Umbilical cord (tissue), 1 donor: ENCODE measurements at regions not wholly inside any gene's neighbourhood (a gene's known extent, or its start where the extent isn't known, plus 50 kb on each side); places are given as distances from the start of the nearest gene placed in this dataset.
"Not testable (repeated sequence)": the region's sequence is repeated elsewhere in the genome, so short reads cannot be mapped to it uniquely, and the experiment has no call there.

Source experiments
- DNase-seq: peaks from one replicate; pipeline ENCODE4 v3.0.0-alpha.2; 2015; ENCODE audit warnings: low spot score

DNA sequence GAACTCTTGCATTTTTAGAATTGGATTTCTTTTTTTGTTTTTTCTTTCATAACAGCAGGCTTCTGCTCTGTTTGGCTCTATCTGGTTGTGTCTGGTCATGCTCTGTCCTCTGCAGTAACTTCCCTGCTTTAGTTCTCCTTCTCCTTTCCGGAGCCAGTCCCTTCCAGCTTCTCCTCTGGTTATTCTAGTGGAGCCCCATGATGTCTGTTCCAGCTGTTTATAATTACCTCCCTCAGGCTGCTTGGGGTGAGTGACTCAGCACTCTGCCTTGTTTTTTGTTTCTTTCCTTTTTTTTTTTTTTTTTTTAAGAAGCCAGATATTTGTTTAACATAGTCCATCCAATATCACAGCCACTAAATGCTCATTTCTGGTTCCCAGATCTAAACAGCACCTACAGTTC lies 409.6 kb downstream of the MAFB start:
- peak; percentile 62 for DNase-seq

GRCh38 chr20:40278673-40279072 lies 410.4 kb downstream of the MAFB start:
- DNase-seq: no peak

- no peak for DNase-seq
Observed at GRCh38 chr20:40276301-40276700, 412.7 kb downstream of the MAFB start.

- no peak for DNase-seq
Observed at GRCh38 chr20:40275738-40276137, 413.3 kb downstream of the MAFB start.

- DNase-seq: no peak
Observed at GRCh38 chr20:40274912-40275533, 414.0 kb downstream of the MAFB start.

DNA sequence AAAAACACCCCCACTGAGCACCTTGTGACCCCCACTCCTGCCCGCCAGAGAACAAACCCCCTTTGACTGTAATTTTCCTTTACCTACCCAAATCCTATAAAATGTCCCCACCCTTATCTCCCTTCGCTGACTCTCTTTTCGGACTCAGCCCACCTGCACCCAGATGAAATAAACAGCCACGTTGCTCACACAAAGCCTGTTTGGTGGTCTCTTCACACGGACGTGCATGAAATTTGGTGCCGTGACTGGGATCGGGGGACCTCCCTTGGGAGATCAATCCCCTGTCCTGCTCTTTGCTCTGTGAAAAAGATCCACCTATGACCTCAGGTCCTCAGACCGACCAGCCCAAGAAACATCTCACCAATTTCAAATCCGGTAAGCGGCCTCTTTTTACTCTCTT lies 419.8 kb downstream of the MAFB start:
- not testable (repeated sequence) for DNase-seq

DNA sequence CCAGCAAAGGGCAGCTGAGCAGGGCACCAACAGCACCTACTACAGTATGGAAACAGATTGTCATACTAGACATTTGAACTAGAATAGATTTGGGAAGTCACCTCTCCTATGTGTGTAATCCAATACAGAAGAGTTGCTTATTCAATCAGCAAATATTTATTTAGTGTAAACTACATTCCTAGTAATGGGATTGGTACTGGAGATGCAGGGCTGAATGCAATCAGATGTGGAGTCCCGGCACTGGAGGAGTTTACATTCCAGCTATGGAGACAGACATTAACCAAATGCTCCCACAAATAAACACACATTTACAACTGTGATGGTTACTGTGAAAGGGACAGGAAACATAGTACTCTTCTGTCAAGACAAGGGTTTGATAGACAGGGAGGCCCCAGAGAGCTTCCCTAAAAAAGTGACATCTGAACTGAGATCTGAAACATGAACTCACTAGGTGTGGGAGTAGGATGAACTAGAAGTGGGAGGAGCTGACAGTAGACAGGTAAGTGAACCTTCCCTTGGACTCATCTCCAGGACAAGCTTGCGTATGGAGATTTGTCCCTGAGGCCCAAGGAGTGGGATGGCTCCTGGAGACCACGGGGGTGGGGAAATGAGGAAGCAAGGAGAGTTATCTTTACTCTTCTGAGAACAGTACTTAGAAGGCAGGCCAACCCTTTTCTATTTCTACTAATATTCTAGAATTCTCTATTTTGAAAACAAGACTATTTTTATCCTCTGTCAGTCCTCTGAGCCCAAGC lies 420.5 kb downstream of the MAFB start:
- DNase-seq: no peak

- peak; percentile 56 for DNase-seq
Observed at GRCh38 chr20:40265825-40266533, 423.1 kb downstream of the MAFB start.

DNA sequence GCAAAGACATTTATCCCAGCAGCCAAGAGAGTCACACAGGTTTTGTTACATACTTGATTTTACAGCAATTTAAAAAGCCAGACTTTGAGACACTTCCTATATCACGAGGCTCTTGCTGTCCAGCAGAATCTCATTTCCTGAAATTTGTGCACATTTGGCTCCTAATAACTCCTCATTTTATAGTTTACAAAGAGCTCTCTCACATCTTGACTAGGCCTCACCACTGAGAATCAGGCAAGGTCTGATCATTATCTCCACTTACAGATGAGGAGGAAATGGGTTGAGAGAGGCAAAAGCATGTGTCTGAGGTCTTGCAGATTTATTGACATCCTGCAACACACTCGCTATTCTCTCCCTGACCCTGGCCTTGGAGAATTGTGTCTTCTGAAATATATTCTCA lies 426.8 kb downstream of the MAFB start:
- no peak for DNase-seq

- no peak for DNase-seq
Observed at GRCh38 chr20:40258931-40259330, 430.1 kb downstream of the MAFB start.

GRCh38 chr20:40257763-40258162 lies 431.3 kb downstream of the MAFB start:
- DNase-seq: no peak

- DNase-seq: no peak
Observed at GRCh38 chr20:40255365-40255764, 433.7 kb downstream of the MAFB start.

DNA sequence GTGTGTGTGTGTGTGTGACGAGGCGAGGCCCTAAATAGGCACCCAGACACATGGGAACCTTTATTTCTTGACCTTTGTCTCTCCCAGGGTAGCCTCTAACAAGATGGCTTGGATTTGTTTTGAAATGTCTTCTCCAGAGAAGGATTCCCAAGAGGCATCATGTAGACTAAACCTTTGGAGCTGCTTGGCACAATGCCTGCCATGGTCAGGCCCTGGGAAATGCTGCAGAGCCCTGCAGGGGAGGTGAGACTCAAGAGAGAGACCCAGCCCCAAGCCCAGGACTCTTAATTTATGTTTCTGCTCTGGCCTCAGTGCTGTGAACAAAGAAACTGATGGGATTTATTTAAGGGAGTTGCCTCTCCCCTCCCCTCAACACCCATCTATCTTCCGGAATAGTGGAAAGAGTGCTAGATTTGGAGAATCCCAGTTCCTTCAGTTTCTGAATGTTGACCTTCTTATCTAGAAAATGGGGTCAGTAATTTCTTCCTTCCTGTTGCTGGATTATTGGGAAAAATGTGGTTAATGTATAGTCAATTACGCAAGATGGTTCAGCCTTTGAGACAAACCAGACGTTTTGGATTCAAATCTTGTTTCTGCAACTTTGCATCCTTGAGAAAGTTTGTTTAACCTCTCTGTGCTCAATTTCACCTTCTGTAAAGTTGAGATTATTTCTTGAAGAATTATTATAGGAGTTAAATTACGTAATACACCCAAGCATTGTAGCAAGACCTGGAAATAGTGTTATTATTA lies 434.8 kb downstream of the MAFB start:
- no peak for DNase-seq

GRCh38 chr20:40251284-40251932 lies 437.6 kb downstream of the MAFB start:
- no peak for DNase-seq

DNA sequence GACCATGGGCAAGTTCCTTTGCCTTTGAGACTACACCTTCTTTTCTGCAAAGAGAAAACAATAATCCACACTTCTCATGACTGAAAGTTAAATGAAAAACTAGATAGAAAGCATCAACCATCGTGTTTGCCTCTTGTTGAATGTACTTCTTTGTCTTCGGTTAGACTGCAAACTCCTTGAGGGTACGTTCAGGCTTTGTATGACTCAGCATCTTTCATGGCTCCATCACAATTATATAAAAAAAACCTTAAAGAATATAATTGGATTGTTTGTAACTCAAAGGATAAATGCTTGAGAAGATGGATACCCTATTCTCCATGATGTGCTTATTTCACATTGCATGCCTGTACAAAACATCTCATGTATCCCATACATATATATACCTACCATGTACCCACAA lies 439.2 kb downstream of the MAFB start:
- DNase-seq: no peak

- DNase-seq: no peak
Observed at GRCh38 chr20:40245829-40246228, 443.2 kb downstream of the MAFB start.

- no peak for DNase-seq
Observed at GRCh38 chr20:40244286-40244685, 444.8 kb downstream of the MAFB start.

DNA sequence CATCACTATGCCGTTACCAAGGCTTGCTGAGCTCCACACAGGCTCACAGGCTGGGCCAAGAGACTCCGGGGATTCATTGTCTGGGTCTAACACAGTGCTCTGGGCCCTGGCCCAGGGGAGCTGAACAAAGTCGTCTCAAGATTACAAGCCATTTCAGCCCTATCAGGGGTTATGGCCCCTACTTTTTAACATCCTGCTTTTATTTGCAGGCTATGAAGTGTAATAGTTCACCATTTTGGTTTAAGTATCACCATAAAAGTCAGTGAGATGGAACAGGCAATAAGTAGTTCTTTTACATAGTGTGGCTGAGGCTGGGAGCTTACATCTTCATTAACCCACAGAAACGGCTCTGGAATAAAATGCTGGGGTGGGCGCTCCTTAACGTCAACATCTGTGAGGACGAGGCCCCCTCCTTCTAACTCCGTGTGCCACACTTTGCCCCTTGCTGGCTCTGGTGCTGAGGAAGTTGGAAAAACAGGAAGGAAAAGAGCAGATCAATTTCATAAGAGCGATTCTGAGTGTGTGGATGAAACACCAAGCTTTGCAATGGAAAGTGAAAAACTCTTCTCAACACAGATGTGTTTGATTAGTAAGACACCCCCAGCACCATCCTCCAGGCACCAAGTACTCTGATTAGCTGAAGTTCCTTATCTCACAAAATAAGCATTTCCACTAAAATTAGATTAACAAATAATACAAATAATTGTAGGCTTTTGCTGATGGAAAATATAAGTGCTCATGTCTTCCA lies 447.3 kb downstream of the MAFB start:
- no peak for DNase-seq

DNA sequence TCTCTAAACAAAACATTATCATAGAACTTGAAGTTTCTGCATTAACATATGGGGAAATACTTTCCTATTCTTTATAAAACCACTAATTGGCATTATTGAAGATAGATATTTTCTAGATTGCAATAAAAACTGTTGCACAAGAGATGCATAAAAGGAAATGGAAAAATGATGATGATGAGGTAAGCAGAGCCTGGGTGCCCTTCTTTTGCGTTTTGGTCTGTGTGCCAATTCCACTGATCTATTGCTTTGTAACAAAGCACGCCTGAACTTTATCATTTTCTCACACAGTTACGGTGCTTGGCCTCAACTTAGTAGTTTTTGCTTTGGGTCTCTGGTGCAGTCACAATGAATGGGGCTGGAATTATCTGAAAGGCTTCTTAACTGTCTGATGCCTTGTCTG lies 450.5 kb downstream of the MAFB start:
- no peak for DNase-seq

DNA sequence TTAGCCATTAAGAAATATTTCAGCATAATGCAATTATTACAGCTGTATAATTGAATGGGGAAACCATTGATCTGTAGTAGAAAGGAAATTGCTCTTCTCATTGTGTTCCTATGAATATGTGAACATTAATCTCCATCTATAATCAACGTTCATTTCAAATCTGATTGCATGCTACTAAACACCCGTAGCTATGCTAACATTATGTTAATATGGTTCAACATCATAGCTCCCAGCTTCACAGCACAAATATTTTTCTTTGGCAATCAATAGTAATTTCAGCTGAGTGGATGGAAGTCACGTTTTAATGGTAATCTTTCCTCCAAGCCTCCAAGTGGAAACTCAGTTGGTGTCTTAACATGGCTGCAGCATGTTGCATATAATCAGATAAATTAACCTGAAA lies 454.4 kb downstream of the MAFB start:
- no peak for DNase-seq

DNA sequence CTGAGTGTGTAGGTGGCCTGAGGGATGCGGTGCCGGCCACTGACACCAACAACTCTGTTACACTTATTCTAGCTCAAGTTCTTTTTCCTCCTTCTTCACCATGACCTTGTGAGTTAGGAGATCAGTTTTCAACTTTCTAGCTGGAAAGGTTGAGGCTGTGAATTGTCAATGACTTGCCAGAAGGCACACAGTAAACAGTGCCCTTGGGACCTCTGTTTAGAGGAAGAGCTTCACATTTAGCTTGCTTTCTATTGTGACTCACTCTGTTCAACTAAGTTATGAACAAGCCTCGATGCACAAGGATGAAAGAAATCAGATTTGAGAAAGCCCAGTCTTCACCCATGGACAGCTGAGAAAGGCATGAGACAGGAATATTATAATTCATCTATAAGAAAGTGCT lies 455.6 kb downstream of the MAFB start:
- no peak for DNase-seq
